Thyroid gland (tissue), 4 donors: ENCODE measurements at regions not wholly inside any gene's neighbourhood (a gene's known extent, or its start where the extent isn't known, plus 50 kb on each side); places are given as distances from the start of the nearest gene placed in this dataset.

Source experiments
- DNase-seq, 2 donors: peaks; one replicate each; pipeline ENCODE4 v3.0.0-alpha.2; 2019
- H3K27ac ChIP-seq, 3 donors: fragments of 200-600 bp; sonication (generic); 1 replicate in 2 of 3; 2 replicates in 1 of 3; pipeline ENCODE4 v1.5.1; 2016 to 2019; ENCODE audit warnings: mild to moderate bottlenecking in 1 of 3, moderate library complexity in 1 of 3
- H3K27me3 ChIP-seq: fragments of 200-600 bp; sonication (generic); one replicate; pipeline ENCODE4 v1.5.1; 2019
- H3K36me3 ChIP-seq, 2 donors: fragments of 200-600 bp; sonication (generic); one replicate each; pipeline ENCODE4 v1.5.1; 2016 to 2019
- H3K4me1 ChIP-seq, 2 donors: fragments of 200-600 bp; sonication (generic); one replicate each; pipeline ENCODE4 v1.5.1; 2017 to 2019
- H3K4me3 ChIP-seq, 3 donors: fragments of 200-600 bp; sonication (generic); replicated peaks in 1 of 3; 1 replicate in 2 of 3; 2 replicates in 1 of 3; pipeline ENCODE4 v1.5.1; 2016; ENCODE audit warnings: mild to moderate bottlenecking in 1 of 3
- H3K9me3 ChIP-seq: fragments of 200-600 bp; sonication (generic); one replicate; pipeline ENCODE4 v1.5.1; 2017
- POLR2A ChIP-seq, 2 donors: fragments of 450-650 bp; IDR thresholded peaks; one replicate each; pipeline ENCODE4 v1.6.1; 2017; ENCODE audit warnings: antibody characterized with exemption in 2 of 2, mild to moderate bottlenecking in 2 of 2, moderate library complexity in 1 of 2
- WGBS, 2 donors: methylation state at CpG; one replicate each; pipeline ENCODE4 v1.1.5; 2017; 5-methylcytosine and 5-hydroxymethylcytosine counted together
- intact Hi-C: fragments of 100-400 bp; cut with DNase I; formaldehyde crosslinking; loops from one replicate; pipeline ENCODE4 v1.15.1; 2023
- TF ChIP-seq, protein P1 (sequence below), 6 experiments: fragments of 200-600 bp in 3 of 6; fragments of 450-650 bp in 3 of 6; sonication (generic) in 3 of 6; IDR thresholded peaks; one replicate each; pipeline ENCODE4 v1.5.1; 2016 to 2019; ENCODE audit warnings: antibody characterized with exemption in 6 of 6, mild to moderate bottlenecking in 2 of 6, inconsistent platforms in 1 of 6, moderate library complexity in 1 of 6

DNA sequence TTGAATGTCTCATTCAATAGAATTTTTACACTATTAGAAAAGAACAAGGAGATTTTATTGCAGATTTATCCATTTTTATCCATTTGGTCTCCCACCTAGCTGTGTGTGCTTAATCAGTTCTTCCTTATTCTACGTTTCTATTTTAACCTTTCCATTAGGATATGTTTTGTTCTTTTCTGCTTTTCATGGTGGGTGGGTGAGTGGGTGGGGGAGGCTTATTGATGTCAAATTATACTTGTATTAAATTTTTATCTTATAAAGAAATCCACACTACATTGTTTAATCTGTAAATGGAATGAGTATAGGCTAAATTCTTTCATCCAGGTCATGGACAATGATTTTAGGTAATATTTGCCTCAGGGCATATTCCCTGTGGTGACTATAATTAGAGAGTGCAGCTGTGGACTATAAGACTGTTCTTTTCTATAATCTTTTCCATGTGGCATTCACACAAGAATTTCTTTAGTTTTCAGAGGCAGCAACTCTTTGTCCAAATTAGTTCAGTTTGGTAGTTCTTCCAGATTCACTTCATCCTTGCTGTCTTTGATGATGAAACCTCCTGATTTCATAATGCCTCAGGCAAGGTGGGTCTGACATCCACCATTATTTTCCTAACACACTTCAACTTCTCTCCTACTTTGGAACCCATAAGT, 2451.8 kb downstream of the PCDH7 start:
- intact Hi-C loops, result no loop called here
- H3K4me1 ChIP-seq, result no peaks in the 10 kb centered on the region
- H3K4me3 ChIP-seq, result no peak overlapping the region
- WGBS, 2 donors, result 74 to 84% methylated on average over 1 of the region's 1 CpG
- H3K9me3 ChIP-seq, result no peaks in the 10 kb centered on the region
- no peaks in the 10 kb centered on the region for H3K36me3 ChIP-seq
- no peak for DNase-seq
- H3K27me3 ChIP-seq, result no peaks in the 10 kb centered on the region
- H3K27ac ChIP-seq, result no peak overlapping the region
- no peak for TF ChIP-seq POLR2A (IDR thresholded peaks at IDR 0.05)
- TF ChIP-seq, protein P1, sequence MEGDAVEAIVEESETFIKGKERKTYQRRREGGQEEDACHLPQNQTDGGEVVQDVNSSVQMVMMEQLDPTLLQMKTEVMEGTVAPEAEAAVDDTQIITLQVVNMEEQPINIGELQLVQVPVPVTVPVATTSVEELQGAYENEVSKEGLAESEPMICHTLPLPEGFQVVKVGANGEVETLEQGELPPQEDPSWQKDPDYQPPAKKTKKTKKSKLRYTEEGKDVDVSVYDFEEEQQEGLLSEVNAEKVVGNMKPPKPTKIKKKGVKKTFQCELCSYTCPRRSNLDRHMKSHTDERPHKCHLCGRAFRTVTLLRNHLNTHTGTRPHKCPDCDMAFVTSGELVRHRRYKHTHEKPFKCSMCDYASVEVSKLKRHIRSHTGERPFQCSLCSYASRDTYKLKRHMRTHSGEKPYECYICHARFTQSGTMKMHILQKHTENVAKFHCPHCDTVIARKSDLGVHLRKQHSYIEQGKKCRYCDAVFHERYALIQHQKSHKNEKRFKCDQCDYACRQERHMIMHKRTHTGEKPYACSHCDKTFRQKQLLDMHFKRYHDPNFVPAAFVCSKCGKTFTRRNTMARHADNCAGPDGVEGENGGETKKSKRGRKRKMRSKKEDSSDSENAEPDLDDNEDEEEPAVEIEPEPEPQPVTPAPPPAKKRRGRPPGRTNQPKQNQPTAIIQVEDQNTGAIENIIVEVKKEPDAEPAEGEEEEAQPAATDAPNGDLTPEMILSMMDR (IDR thresholded peaks at IDR 0.05), result no peak

DNA sequence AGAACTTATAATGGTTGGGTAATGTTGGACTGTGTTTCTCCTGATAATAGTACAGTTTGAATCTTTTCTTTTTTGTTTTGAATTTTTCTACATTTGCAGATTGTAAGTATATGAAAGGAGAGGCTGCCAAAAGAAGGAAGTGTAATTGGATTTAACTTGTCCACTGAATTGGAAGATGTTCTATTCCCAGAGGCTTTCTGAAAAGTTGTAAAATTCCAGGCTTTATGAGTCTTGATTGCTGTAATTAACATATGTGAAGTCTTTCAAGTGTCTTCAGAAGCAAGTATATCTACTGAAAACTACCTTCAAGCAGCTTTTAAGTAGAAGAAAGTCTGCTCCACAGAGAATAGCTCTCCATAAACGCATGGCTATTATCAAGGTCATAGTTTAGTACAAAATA, 2456.4 kb downstream of the PCDH7 start:
- Histone ChIP-seq H3K36me3 (no peaks in the 10 kb centered on the region), H3K4me1 (no peaks in the 10 kb centered on the region), H3K27ac (no peak overlapping the region), H3K9me3 (no peaks in the 10 kb centered on the region), H3K4me3 (no peak overlapping the region), H3K27me3 (no peaks in the 10 kb centered on the region)
- intact Hi-C loops, result no loop called here
- 50 to 71% methylated on average over 1 of the region's 1 CpG for WGBS, 2 donors
- TF ChIP-seq, protein P1 (IDR thresholded peaks at IDR 0.05), result no peak
- TF ChIP-seq POLR2A (IDR thresholded peaks at IDR 0.05), result no peak
- no peak for DNase-seq

DNA sequence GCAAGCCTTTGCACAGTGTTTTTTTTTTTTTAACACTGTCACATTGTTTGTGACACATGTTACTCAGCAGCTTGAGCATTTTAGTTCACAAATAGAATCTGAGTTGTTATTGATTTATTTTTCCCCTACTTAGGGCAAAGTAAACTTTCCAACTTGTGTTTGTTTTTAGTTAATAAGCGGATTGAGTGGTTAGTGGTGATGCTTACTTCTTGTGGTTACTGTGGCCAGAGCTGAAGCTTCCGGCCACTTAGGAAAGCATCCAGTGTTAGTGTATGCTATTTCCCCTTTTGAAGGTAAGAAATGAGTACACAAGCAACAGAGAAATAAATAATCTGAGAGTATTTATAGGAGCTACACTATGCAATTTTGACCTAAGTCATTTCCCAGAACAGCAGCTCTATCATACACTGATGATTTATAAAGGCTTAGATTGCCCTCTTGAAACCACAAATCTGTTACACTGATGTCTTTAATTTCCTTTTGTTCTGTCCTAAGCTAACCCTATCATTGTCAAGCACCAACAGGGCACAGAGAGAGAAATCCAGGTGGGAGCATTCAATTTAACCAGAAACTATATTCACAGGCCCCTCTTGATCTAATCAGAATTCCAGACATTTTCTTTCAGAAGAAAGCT, 2464.6 kb downstream of the PCDH7 start:
- Histone ChIP-seq H3K27me3 (no peaks in the 10 kb centered on the region), H3K36me3 (no peaks in the 10 kb centered on the region), H3K4me3 (no peak overlapping the region), H3K4me1 (no peaks in the 10 kb centered on the region), H3K9me3 (no peaks in the 10 kb centered on the region), H3K27ac (no peak overlapping the region)
- TF ChIP-seq POLR2A (IDR thresholded peaks at IDR 0.05), result no peak
- TF ChIP-seq, protein P1 (IDR thresholded peaks at IDR 0.05), result no peak
- DNase-seq, result no peak
- intact Hi-C loops, result no loop called here
- 70 to 77% methylated on average over 2 of the region's 2 CpGs for WGBS, 2 donors

DNA sequence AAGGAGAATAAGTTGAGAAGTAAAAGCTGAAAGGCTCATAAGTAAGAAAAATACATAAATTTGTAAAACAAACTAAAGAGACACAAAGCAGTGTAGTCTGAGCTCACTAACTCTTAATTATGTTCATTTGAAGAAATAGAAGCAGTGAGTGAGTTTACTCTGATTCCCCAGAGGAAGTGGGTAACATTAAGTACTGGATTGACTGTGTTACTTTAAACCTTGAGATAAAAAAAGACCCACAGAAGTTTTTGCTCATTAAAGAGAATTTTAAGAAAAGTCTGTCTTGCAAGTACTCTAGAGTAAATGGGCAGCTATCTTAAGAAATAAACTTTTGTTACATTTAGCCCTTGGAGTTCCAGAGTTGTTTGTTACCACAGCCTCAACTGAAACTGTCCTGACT, 2466.9 kb downstream of the PCDH7 start:
- no peaks in the 10 kb centered on the region for H3K27me3 ChIP-seq
- no peaks in the 10 kb centered on the region for H3K4me1 ChIP-seq
- intact Hi-C loops, result no loop called here
- DNase-seq, result no peak
- no peak overlapping the region for H3K4me3 ChIP-seq
- TF ChIP-seq, protein P1 (IDR thresholded peaks at IDR 0.05), result no peak
- TF ChIP-seq POLR2A (IDR thresholded peaks at IDR 0.05), result no peak
- no peak overlapping the region for H3K27ac ChIP-seq
- H3K9me3 ChIP-seq, result no peaks in the 10 kb centered on the region
- no peaks in the 10 kb centered on the region for H3K36me3 ChIP-seq

DNA sequence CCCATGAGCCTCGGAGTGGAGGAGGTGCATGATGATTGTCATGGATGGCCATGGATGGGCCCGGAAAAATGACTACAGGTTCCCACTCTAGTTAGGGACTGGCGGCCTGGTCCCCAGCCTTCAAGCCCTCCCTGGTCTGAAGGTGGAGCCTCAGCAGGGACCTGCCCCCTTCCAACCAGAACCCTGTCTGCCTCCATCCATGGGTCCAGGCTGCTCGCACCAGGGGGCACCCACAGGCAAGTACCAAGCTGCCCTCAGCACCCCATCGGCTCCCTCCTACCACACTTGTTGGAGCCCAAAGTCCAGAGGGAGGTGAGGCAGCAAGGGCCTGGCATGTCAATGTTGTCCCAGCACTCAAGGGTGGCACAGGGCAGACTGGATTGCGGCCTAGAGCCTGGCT, 2468.6 kb downstream of the PCDH7 start:
- no peak for DNase-seq
- Histone ChIP-seq H3K27ac (no peak overlapping the region), H3K4me1 (no peaks in the 10 kb centered on the region), H3K9me3 (no peaks in the 10 kb centered on the region), H3K36me3 (no peaks in the 10 kb centered on the region), H3K4me3 (no peak overlapping the region), H3K27me3 (no peaks in the 10 kb centered on the region)
- intact Hi-C loops, result no loop called here
- WGBS, 2 donors, result 83 to 100% methylated on average over 1 to 4 of the region's 6 CpGs
- TF ChIP-seq, protein P1 (IDR thresholded peaks at IDR 0.05), result no peak
- TF ChIP-seq POLR2A (IDR thresholded peaks at IDR 0.05), result no peak
